GM18511 (cell line): ENCODE measurements at regions not wholly inside any gene's neighbourhood (a gene's known extent, or its start where the extent isn't known, plus 50 kb on each side); places are given as distances from the start of the nearest gene placed in this dataset.

ENCODE experiments used
- ATAC-seq: cut with Tn5 transposase; IDR thresholded peaks from one replicate; pipeline ENCODE4 v1.9.1; 2021; ENCODE audit warnings: mild to moderate bottlenecking, moderate library complexity; ENCODE audit not compliant: unreplicated experiment

DNA sequence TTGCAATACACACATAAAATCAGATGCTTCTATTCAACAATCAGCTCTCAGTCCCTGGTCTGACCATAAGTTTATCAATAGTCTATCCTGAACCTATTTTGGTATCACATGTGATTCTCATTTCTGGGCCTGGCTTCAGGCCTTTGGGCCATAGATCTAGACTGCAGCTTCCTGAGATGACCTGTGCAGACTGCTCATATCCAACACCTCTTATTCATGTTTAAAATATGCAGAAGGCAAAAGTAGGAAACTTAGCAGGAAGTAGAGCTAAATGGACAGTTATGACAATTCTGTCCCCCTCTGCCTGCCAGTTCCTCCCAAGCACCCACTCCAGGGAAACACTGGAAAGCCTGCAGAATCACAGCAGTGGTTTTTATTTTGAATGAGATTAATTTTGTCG is 53.3 kb downstream of the C7orf25 start:
- no peak for ATAC-seq

DNA sequence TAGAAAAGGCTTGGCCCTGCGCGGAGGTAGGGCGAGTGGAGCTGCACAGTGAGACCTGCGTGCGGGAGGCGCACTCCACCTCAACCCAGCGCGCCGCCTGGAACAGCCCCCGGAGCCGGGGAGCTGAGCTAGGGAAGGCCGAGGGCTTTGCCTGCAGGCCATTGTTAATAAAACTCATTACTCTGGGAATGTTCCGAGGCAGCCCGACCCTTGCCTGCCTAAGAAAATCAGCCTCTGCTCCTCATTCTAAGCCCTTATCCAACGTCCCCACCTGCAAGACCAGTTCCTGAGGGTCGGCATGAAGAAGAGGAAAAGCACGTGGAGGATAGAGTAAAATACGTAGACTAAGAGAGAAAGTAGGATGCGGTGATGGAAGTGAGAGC is 55.3 kb downstream of the C7orf25 start:
- peak; percentile 32 for ATAC-seq

DNA sequence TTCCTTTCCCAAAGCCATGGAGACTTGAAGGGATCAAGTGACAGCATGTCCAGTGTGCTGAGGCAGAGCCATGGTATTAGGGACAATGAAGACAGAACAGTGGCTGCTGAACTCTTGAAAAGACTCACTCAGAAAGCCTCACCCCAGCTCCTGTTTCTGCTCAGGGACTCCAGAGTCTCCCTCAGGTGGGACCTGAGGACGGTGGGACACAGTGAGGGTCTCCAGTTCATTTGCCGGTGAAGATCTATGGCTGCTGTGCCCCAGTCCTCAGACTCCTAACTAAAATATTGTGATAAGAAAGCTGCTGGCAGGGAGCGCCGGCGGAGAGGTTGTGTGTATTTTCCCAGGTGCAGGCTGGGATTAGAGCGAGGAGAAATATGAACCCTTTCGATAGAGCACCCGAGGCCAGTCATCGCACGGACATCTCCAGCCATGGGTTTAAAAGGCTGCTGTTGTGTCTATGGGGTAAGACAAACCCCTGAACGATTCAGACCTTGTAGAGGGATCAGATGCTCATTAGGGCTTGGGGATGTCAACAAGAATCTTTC is 57.2 kb downstream of the C7orf25 start:
- ATAC-seq: no peak

DNA sequence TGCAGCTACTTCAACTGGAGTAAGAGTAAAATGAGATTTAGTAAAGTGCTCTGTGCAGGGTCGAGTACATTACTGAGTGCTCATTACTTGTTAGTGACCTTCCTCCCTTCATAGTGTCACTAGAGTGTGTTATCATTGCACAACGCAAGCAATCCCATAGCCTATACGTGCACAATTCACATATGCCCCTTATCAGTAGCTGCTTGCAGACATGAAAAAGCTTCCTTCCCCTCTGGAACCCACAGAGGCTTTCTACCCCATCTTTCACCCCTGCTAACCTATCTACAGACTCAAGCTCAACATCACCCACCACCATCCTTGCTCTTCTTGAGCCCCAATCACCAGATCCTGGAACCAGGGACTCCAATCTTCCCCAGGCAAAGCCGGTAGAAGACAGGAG is 59.3 kb downstream of the C7orf25 start:
- no peak for ATAC-seq

DNA sequence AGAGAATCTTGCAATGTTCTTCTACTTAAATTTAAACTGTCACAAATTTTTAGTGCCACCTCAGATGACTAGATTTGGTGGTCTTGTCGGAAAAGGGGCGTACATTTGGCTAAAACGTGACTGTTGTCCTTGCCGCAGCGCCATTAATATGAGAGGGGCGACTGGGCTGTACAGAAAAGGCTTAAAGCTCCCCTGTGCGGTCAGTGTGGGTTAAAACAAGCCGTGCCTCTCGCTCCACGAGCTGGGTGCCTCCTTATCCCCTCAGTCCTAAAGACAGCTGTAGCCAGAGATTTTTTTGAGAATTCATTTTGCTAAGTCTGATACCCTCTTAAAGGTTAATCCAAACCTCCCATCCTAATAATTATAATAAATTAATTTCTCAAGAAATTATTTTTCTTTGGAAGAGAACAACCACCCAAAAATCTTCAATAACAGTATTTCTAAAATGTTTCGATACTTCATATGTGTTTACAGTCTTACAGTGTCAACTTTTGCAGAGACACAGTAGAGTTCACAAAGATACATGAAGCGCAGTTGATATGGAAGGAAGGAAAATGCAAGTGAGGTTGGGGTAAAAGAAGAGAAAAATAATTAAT is 68.6 kb downstream of the C7orf25 start:
- no peak for ATAC-seq

DNA sequence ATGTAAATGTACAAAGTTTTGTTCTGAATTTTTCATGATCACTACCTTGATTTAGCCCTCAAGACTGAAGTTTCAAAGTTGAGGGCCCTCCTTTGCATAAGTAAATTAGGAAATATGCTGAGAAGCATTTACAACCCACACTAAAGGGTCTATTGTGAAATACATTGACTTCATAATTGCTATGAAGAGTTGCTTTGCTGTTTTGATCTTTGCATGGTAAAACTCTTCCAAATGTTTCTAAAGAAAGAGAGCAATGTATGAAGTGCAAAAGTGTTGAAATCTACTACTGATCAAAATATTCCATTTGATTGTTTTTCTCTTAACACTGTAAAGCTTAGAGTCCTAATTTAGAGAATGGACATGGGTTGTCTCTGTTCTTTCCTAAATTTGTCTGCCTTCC is 77.2 kb downstream of the C7orf25 start:
- ATAC-seq: no peak

DNA sequence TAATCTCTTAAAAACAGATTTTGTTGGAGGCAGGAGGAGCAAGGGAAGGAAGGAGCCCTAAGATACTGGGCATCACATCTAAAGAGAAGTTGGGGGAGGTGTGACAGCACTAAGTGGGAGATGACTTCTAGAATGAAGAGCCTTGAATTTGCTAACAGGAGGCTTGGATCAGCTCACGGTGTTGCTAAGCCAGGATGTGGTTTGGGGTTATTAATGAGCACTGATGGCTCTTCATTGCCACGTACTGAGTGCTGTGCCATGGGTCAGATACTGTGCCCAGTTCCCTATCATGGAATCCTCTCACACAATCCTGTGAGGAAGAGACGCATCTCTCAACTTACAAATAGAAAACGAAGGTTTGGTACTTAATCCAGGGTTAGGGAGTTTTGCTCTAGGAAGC is 78.5 kb downstream of the C7orf25 start:
- no peak for ATAC-seq

DNA sequence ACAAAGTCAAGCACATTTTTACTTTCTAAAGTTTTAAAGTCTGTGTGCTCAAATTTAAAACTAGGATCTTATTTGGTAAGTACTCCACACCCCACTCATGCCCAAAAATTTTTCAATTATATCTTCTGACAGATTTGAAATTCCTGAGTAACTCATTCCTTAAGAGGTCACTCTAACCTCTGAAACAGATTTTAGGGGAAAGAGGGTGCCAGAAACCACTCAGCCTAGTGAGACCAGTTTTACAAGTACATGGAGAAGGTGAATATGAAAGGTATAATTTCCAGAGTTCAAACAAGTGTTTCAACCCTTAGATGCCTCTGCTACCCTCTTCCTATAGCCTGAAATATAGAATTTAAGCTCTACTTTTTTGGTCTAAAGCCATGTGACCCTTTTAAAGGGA is 79.2 kb downstream of the C7orf25 start:
- ATAC-seq: no peak

DNA sequence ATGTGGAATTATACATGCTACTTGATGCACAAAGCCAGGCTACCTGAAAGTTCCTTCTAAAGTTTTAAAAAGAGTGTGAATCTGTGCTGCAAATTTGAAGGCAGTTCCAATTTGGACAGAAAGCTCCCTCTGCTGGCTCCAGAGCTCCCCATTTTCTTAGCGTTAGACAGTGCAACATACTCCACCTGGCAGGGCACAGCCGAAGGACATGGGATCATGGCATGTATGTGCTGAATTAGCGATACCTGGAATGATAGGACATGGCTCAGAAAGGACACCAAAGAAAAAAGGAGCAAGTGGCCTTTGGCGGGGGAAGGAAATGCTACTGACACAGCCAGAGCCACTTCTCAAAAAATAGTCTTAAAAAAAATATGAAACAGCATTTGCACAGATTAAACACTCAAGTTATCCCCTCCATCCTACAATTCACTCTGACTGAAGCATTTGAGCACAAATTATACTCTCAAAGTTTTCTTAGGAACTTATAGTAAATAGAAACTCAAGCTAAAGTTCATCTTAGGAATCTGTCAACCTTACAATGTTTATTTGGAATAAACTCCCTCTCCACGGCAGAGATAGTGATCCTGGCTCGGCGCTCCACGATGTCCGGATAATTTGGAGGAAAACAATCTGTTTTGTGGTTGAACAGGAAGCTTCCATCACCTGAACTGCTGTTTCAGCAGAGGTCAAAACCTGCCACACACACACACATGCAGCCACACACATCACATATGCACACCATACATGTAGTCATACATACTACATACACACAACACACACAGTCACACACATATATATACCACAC is 80.0 kb downstream of the C7orf25 start:
- no peak for ATAC-seq

DNA sequence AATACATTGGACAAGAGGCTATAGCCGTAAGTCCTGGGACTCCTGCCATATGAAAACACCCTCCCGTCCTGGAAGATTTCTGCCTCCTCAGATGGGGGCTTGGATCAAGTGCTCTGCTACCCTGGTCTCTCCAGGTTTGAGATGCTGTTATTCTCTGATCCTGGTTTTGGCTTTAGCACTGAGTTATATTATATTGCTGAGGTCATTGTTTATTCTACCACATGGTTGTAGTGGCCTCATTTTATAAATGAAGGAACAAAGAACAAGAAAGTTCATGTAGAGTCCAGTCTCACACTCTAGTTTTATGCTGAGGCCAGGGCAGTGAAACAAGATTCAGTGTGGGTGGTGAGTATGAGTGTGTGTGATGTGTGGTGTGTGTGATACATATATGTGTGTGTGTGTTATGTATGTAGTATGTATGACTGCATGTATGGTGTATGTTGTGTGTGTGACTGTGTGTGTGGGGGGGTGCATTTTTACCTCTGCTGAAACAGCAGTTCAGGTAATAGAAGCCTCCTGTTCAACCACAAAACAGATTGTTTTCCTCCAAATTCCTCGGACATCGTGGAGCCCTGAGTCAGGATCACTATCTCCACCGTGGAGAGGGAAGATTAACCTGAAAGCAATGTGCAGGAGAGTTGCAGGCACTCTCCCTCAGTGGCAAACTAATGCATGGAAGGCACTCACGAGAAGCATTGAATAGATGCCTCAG is 80.7 kb downstream of the C7orf25 start:
- ATAC-seq: no peak

DNA sequence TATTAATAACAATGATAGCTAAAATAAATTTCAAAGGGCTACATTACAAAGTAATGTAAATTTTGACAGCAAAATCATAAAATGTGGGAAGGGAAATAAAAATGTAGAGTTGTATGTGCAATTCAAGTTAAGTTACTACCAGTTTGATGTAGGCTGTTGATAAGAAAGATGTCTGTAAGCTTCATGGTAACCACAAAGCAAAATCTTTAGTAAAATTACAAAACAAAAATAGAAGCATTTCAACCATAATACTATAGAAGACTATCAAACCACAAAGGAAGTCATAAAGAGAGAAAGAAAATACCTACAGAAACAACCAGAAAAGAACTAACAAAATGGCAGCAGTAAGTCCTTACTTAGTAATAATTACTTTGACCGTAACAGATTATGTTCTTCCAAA is 99.1 kb downstream of the C7orf25 start:
- ATAC-seq: no peak

DNA sequence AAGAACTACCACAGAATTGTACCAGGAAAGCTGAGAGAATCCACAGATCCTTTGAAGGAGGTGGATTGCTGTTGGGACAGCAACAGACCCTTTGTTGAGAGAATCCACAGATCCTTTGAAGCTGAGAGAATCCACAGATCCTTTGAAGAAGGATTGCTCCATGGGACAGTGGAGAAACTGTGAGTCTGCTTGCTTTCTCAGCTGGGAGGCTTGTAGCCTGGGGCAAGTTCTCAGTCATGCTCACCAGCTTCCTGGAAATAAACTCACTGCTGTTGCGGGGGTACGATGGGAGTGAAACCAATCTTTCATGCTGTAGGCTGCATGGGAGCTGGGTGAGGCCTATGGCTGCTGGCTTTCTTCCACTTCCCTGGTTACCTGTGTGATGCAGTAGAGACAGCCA is 106.3 kb downstream of the C7orf25 start:
- no peak for ATAC-seq

DNA sequence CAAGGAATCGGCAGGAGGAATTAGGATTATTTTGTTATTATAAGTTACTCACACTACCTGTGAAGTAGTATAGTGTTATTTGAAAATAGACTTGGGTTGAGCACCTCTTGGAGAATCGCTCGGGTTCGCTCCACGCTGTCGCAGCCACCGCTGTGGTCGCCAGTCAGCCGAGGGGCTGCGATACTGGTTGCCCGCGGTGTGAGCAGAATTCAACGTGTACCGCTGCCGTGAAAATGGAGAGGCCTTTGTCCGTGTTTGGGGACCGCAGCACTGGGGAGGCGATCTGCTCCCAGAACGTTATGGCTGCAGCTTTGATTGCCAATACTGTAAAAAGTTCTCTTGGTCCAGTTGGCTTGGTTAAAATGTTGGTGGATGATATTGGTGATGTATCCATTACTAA is 117.2 kb downstream of the C7orf25 start:
- no peak for ATAC-seq

DNA sequence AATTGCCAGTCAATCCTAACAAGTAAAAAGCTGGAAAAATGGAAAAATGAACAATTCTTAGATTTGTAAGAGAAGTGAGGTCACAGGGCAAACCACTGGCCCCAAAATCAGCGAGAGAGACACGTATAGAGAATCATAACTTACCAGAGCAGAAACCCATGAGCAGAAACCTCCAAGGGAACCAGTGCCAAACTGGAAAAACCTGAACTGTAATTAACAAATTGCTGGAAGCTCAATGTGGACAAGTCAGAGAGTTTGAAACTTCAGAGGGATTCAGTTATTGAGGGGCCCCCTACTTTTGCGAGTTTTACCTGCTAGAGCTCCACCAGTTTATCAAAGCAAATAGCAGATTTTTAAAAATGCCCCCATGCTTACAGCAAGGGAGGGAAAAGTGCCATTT is 119.0 kb downstream of the C7orf25 start:
- ATAC-seq: no peak

DNA sequence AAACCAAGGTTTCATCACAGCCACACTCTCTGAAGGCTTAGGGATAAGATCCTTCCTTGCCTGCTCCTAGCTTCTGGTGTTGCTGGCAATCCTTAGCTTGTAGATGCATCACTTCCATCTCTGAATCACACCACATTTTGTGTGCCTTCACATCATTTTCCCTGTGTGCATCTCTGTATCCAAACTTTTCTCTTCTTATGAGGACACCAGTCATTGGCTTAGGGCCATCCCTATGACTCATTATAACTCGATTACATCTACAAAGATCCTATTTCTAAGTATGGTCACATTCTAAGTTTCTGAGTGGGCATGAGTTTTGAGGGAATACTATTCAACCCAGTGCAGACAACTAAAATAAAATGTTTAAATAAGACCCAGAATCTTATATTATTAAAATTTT is 121.7 kb downstream of the C7orf25 start:
- ATAC-seq: no peak

DNA sequence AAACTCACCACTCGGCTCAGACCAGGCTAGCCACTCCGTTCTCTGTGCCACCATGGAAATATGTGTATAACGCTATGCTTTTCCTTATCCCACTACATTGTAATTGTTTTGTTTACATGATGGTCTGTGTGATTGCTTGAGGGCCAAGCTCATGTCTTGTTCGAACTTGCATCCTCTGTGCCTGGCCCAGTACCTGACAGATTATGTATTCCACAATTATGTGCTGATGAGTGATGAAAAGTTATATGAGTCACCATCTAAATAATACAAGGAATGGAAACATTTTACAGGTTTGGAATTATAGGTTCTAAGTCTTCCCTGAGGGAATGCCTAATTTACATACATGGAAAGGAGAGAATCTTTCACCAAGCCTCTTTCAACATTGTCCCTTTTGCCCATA is 137.4 kb downstream of the C7orf25 start:
- ATAC-seq: no peak

DNA sequence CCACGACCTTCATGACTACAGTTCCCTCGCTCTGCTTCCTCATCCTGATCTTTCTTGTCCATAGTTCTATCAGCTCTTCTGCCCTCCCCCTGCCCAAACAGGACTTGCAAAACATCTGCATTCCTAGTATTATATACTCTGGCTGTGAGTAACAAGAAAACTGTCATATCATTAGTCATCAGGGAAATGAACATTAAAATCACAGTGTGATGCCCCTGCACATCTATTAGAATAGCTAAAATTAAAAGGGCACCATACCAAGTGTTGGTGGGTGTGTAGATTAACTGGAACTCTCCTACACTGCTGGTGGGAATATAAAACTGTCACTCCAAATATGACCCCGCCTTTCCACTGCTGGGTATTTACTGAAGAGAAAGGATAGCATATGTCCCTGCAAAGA is 141.8 kb downstream of the C7orf25 start:
- ATAC-seq: no peak

DNA sequence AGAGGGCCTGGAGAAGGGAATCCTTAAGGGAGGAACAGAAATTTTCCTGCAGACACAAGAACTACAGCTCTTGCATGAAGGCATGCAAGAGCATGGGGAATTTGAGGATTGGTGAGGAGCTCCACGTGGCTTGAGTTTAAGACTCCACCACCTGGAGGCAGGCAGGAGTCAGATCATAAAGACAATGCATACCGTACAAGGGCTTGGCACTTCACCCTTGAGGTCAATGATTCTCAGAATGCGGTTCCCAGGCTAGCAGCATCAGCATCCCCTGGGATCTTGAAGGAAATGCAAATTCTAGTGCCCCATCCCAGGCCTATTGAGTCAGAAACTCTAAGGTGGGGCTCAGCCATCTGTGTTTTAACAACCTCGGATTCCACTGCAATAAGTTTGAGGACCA is 143.8 kb downstream of the C7orf25 start:
- no peak for ATAC-seq

DNA sequence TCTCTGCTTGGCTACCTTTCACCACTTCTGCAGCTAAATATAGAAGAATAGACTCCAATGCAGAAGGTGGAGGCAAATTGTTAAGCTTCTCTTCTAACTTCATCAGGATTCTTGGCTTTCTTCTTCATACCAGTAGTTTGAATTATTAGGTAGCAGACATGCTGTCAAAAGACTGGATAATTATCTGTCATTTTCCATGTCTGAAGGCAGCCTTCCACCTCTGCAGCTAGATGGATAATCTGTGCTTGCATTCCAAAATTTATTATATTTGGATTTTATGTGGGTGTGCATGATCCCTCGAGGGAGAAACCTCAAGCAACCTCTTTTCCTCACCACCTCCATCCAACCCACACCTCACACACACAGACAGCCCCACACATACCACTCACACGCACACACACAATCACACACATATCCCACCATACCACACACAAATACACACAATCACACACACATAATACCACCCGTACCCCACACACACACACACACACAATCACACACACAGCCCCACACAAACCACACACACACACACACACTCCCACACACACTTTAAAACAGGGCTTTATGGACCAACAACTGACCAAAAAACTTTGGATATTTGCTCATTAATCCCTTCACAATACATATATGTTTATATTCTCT is 145.0 kb downstream of the C7orf25 start:
- no peak for ATAC-seq

DNA sequence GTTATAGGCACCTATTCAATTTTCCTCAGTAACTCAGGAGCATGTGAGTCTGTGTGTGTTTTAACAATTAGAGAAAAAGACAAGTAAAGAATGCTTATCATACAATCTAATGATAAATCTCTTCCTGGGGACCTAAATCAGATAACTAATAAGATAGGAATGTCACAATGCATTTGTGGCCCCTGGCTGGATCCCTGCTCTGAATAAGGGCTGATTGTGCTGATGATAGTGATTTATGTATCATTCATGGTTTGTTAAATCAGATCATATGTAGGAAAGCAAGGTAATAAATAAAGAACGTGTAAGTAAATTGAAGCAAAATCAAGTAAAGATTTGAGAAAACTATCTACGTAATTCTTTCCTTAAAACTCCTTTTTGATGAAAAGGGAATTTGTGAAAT is 145.9 kb downstream of the C7orf25 start:
- no peak for ATAC-seq

DNA sequence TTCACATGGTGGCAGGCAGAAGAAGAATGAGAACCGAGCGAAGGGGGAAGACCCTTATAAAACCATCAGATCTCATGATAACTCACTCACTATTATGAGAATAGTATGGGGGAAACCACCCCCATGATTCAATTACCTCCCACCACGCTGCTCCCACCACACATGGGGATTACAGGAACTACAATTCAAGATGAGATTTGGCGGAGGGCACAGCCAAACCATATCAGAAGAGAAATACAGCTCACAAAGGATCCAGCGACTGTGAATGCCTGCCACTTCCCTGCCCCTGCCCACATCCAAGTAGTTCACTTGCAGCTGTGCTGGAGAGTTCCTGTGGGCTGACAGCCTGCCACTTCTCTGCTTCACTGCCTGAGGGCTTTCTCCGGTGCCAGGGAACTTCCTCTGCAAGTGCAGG is 148.7 kb downstream of the C7orf25 start:
- no peak for ATAC-seq
